ENCODE measurements at regions not wholly inside any gene's neighbourhood (a gene's known extent, or its start where the extent isn't known, plus 50 kb on each side); places are given as distances from the start of the nearest gene placed in this dataset.

GRCh38 chr20:11671015-11671511, 246.6 kb upstream of the BTBD3 start:
- BruUV-seq (replicated peaks), result no TSS peak
- H3K79me2 ChIP-seq (ENCODE audit: insufficient read depth, low read length), result no peaks in the 10 kb centered on the region
- H3K36me3 ChIP-seq (replicated peaks in 1 of 2; ENCODE audit: control insufficient read depth in 1 of 2, insufficient read depth in 2 of 2, low read length in 2 of 2), result no peaks in the 10 kb centered on the region
- no peak overlapping the region for H3K4me2 ChIP-seq (ENCODE audit: low read depth, low read length)
- no peak for TF ChIP-seq HNRNPL (IDR thresholded peaks at IDR 0.05; ENCODE audit: low read depth, low read length)
- TF ChIP-seq MAFF (IDR thresholded peaks at IDR 0.05; ENCODE audit: low read depth, low read length), result peak; percentile 49; the same call in 1 of the 2 replicates
- TF ChIP-seq MAFK (conservative IDR thresholded peaks at IDR 0.05 in 1 of 2, IDR thresholded peaks at IDR 0.05 in 1 of 2; ENCODE audit: low read length in 2 of 2), result peak; percentile 37 to 70; a peak in 3 of 4 replicates
- no peak overlapping the region for H3K27ac ChIP-seq (ENCODE audit: extremely low read length, insufficient read depth, low read length)
- no peaks in the 10 kb centered on the region for H4K20me1 ChIP-seq (ENCODE audit: insufficient read depth, low read length)
- intact Hi-C loops (cut with micrococcal nuclease; ENCODE audit: unreplicated experiment) (loop anchor here (10.0 kb wide), 1 partner anchor 924 kb away; no protein-coding TSS in a partner anchor), in situ Hi-C loops (cut with HindIII; ENCODE audit: extremely low pct_ligation_motif_present, low pct_unique_long_range_greater_than_20kb) (no loop called here)
- no peak overlapping the region for H2AFZ ChIP-seq (ENCODE audit: low read length)
- CTCF ChIA-PET (ENCODE audit: low intra/inter-chr PET ratio, low total read pairs), result no interaction called here
- ATAC-seq (no peak), DNase-seq (ENCODE audit: low spot score) (no peak), FAIRE-seq (no peak)
- no peaks in the 10 kb centered on the region for H3K9me3 ChIP-seq (ENCODE audit: low read length)
- H3K9ac ChIP-seq (ENCODE audit: insufficient read depth, low read depth, low read length), result no peak overlapping the region
- POLR2A ChIA-PET, result no interaction called here
- H3K4me3 ChIP-seq (replicated peaks in 1 of 3; ENCODE audit: insufficient read depth in 1 of 3, low read depth in 2 of 3, low read length in 3 of 3), result no peak overlapping the region
- H3K4me1 ChIP-seq (ENCODE audit: insufficient read depth, low read length), result no peaks in the 10 kb centered on the region
- no peaks in the 10 kb centered on the region for H3K27me3 ChIP-seq (ENCODE audit: control insufficient read depth in 1 of 2, insufficient read depth in 2 of 2, low read length in 2 of 2)
- WGBS (ENCODE audit: low lambda C conversion rate), result 3% methylated on average over 1 of the region's 1 CpG

GRCh38 chr20:11672959-11673358, 244.7 kb upstream of the BTBD3 start:
- DNase-seq (ENCODE audit: low spot score), result no peak
- H2AFZ ChIP-seq (ENCODE audit: low read length), result no peak overlapping the region
- intact Hi-C loops (cut with micrococcal nuclease; ENCODE audit: unreplicated experiment) (loop anchor here (10.0 kb wide), 1 partner anchor 922 kb away; no protein-coding TSS in a partner anchor), in situ Hi-C loops (cut with HindIII; ENCODE audit: extremely low pct_ligation_motif_present, low pct_unique_long_range_greater_than_20kb) (no loop called here)
- no peaks in the 10 kb centered on the region for H3K36me3 ChIP-seq (replicated peaks in 1 of 2; ENCODE audit: control insufficient read depth in 1 of 2, insufficient read depth in 2 of 2, low read length in 2 of 2)
- TF ChIP-seq MNT (IDR thresholded peaks at IDR 0.05) (peak; percentile 65; the same call in 1 of the 2 replicates), SMAD1 (CRISPR knock-in tag; IDR thresholded peaks at IDR 0.05; ENCODE audit: borderline replicate concordance, low read depth) (no peak)
- ATAC-seq, result no peak
- no peaks in the 10 kb centered on the region for H3K79me2 ChIP-seq (ENCODE audit: insufficient read depth, low read length)
- ChIA-PET POLR2A (no interaction called here), CTCF (ENCODE audit: low intra/inter-chr PET ratio, low total read pairs) (no interaction called here)
- no peaks in the 10 kb centered on the region for H3K4me1 ChIP-seq (ENCODE audit: insufficient read depth, low read length)
- no peak overlapping the region for H3K27ac ChIP-seq (ENCODE audit: extremely low read length, insufficient read depth, low read length)
- no peaks in the 10 kb centered on the region for H3K27me3 ChIP-seq (ENCODE audit: control insufficient read depth in 1 of 2, insufficient read depth in 2 of 2, low read length in 2 of 2)
- no TSS peak for BruUV-seq (replicated peaks)
- FAIRE-seq, result no peak
- no peak overlapping the region for H3K4me3 ChIP-seq (replicated peaks in 1 of 3; ENCODE audit: insufficient read depth in 1 of 3, low read depth in 2 of 3, low read length in 3 of 3)
- 21% methylated on average over 7 of the region's 7 CpGs for WGBS (ENCODE audit: low lambda C conversion rate)
- H3K9ac ChIP-seq (ENCODE audit: insufficient read depth, low read depth, low read length), result no peak overlapping the region
- H3K4me2 ChIP-seq (ENCODE audit: low read depth, low read length), result no peak overlapping the region
- H4K20me1 ChIP-seq (ENCODE audit: insufficient read depth, low read length), result no peaks in the 10 kb centered on the region
- H3K9me3 ChIP-seq (ENCODE audit: low read length), result no peaks in the 10 kb centered on the region
